HAP-1 (cell line): ENCODE measurements at regions not wholly inside any gene's neighbourhood (a gene's known extent, or its start where the extent isn't known, plus 50 kb on each side); places are given as distances from the start of the nearest gene placed in this dataset.

Source experiments
- DNase-seq, 2 experiments: peaks; one replicate each; pipeline ENCODE4 v3.0.0-alpha.2; 2016 to 2020; ENCODE audit warnings: low spot score in 2 of 2
- H3K27me3 ChIP-seq: fragments of 250-450 bp; sonication (Bioruptor Pico); 2 replicates; pipeline ENCODE4 v1.5.1; 2020; ENCODE audit warnings: low read depth, mild to moderate bottlenecking, moderate library complexity
- H3K36me3 ChIP-seq: fragments of 250-450 bp; sonication (Bioruptor Pico); replicated peaks from 2 replicates; pipeline ENCODE4 v1.5.1; 2020; ENCODE audit warnings: mild to moderate bottlenecking
- H3K4me1 ChIP-seq: fragments of 250-450 bp; sonication (Bioruptor Pico); 2 replicates; pipeline ENCODE4 v1.5.1; 2020; ENCODE audit warnings: mild to moderate bottlenecking
- H3K4me3 ChIP-seq: fragments of 250-450 bp; sonication (Bioruptor Pico); 2 replicates; pipeline ENCODE4 v1.5.1; 2020; ENCODE audit warnings: mild to moderate bottlenecking, moderate library complexity
- H3K9me3 ChIP-seq: fragments of 250-450 bp; sonication (Bioruptor Pico); 2 replicates; pipeline ENCODE4 v1.5.1; 2020; ENCODE audit warnings: mild to moderate bottlenecking, moderate library complexity
- in situ Hi-C: fragments of 300-500 bp; cut with MboI; formaldehyde crosslinking; loops from 3 replicates; pipeline ENCODE4 v1.14.3; 2020; ENCODE audit warnings: low sequenced_read_pairs, inconsistent platforms, mixed read lengths

- no peak overlapping the region for H3K4me3 ChIP-seq
- H3K27me3 ChIP-seq: no peaks in the 10 kb centered on the region
- no peak for DNase-seq
- H3K9me3 ChIP-seq: no peaks in the 10 kb centered on the region
- in situ Hi-C loops: no loop called here
- H3K36me3 ChIP-seq: no peaks in the 10 kb centered on the region
- H3K4me1 ChIP-seq: no peaks in the 10 kb centered on the region
Observed at GRCh38 chr6:19329078-19329477, 508.1 kb upstream of the ID4 start.

- no peaks in the 10 kb centered on the region for H3K4me1 ChIP-seq
- H3K36me3 ChIP-seq: no peaks in the 10 kb centered on the region
- H3K27me3 ChIP-seq: no peaks in the 10 kb centered on the region
- no peak overlapping the region for H3K4me3 ChIP-seq
- in situ Hi-C loops: no loop called here
- H3K9me3 ChIP-seq: no peaks in the 10 kb centered on the region
- no peak for DNase-seq
Observed at GRCh38 chr6:19331089-19331488, 506.1 kb upstream of the ID4 start.

- no peak overlapping the region for H3K4me3 ChIP-seq
- in situ Hi-C loops: no loop called here
- H3K4me1 ChIP-seq: no peaks in the 10 kb centered on the region
- no peaks in the 10 kb centered on the region for H3K9me3 ChIP-seq
- H3K27me3 ChIP-seq: no peaks in the 10 kb centered on the region
- H3K36me3 ChIP-seq: no peaks in the 10 kb centered on the region
- DNase-seq: no peak
Observed at GRCh38 chr6:19332806-19333460, 504.2 kb upstream of the ID4 start.

- DNase-seq: no peak
- no peaks in the 10 kb centered on the region for H3K4me1 ChIP-seq
Observed at GRCh38 chr6:19333936-19334335, 503.2 kb upstream of the ID4 start.

GRCh38 chr6:19336579-19336978 is 500.6 kb upstream of the ID4 start:
- no peak overlapping the region for H3K4me3 ChIP-seq
- in situ Hi-C loops: no loop called here
- H3K27me3 ChIP-seq: no peaks in the 10 kb centered on the region
- no peak for DNase-seq
- no peaks in the 10 kb centered on the region for H3K36me3 ChIP-seq
- H3K9me3 ChIP-seq: no peaks in the 10 kb centered on the region
- no peaks in the 10 kb centered on the region for H3K4me1 ChIP-seq

More at GRCh38 chr6:19333936-19334335, 503.2 kb upstream of the ID4 start:
- Histone ChIP-seq H3K36me3 (no peaks in the 10 kb centered on the region), H3K27me3 (no peaks in the 10 kb centered on the region), H3K4me3 (no peak overlapping the region), H3K9me3 (no peaks in the 10 kb centered on the region)
- in situ Hi-C loops: no loop called here

- Histone ChIP-seq H3K27me3 (no peaks in the 10 kb centered on the region), H3K36me3 (no peaks in the 10 kb centered on the region), H3K4me1 (no peaks in the 10 kb centered on the region), H3K4me3 (no peak overlapping the region), H3K9me3 (no peaks in the 10 kb centered on the region)
- in situ Hi-C loops: no loop called here
- DNase-seq: no peak
Observed at GRCh38 chr6:19337101-19337500, 500.1 kb upstream of the ID4 start.

- Histone ChIP-seq H3K36me3 (no peaks in the 10 kb centered on the region), H3K9me3 (no peaks in the 10 kb centered on the region), H3K4me1 (no peaks in the 10 kb centered on the region), H3K4me3 (no peak overlapping the region), H3K27me3 (no peaks in the 10 kb centered on the region)
- in situ Hi-C loops: no loop called here
- no peak for DNase-seq
Observed at GRCh38 chr6:19342616-19343015, 494.6 kb upstream of the ID4 start.

- H3K27me3 ChIP-seq: no peaks in the 10 kb centered on the region
- no peak for DNase-seq
- in situ Hi-C loops: no loop called here
- H3K4me1 ChIP-seq: no peaks in the 10 kb centered on the region
- H3K4me3 ChIP-seq: no peak overlapping the region
- no peaks in the 10 kb centered on the region for H3K36me3 ChIP-seq
- no peaks in the 10 kb centered on the region for H3K9me3 ChIP-seq
Observed at GRCh38 chr6:19349429-19349828, 487.7 kb upstream of the ID4 start.

GRCh38 chr6:19354181-19354580 is 483.0 kb upstream of the ID4 start:
- no peak for DNase-seq
- no peaks in the 10 kb centered on the region for H3K9me3 ChIP-seq
- H3K36me3 ChIP-seq: no peaks in the 10 kb centered on the region
- no peaks in the 10 kb centered on the region for H3K4me1 ChIP-seq
- no peaks in the 10 kb centered on the region for H3K27me3 ChIP-seq
- H3K4me3 ChIP-seq: no peak overlapping the region
- in situ Hi-C loops: no loop called here

- H3K4me1 ChIP-seq: no peaks in the 10 kb centered on the region
- no peaks in the 10 kb centered on the region for H3K36me3 ChIP-seq
- no peaks in the 10 kb centered on the region for H3K27me3 ChIP-seq
- H3K9me3 ChIP-seq: no peaks in the 10 kb centered on the region
- no peak for DNase-seq
- no peak overlapping the region for H3K4me3 ChIP-seq
- in situ Hi-C loops: no loop called here
Observed at GRCh38 chr6:19356692-19357091, 480.5 kb upstream of the ID4 start.

- Histone ChIP-seq H3K27me3 (no peaks in the 10 kb centered on the region), H3K36me3 (no peaks in the 10 kb centered on the region), H3K4me3 (no peak overlapping the region), H3K9me3 (no peaks in the 10 kb centered on the region), H3K4me1 (no peaks in the 10 kb centered on the region)
- in situ Hi-C loops: no loop called here
- DNase-seq: no peak
Observed at GRCh38 chr6:19362396-19362795, 474.8 kb upstream of the ID4 start.

GRCh38 chr6:19368511-19368910 is 468.7 kb upstream of the ID4 start:
- Histone ChIP-seq H3K27me3 (no peaks in the 10 kb centered on the region), H3K4me3 (no peak overlapping the region), H3K4me1 (no peaks in the 10 kb centered on the region), H3K9me3 (no peaks in the 10 kb centered on the region), H3K36me3 (no peaks in the 10 kb centered on the region)
- no peak for DNase-seq
- in situ Hi-C loops: no loop called here

GRCh38 chr6:19369785-19370184 is 467.4 kb upstream of the ID4 start:
- in situ Hi-C loops: no loop called here
- no peak for DNase-seq
- H3K4me3 ChIP-seq: no peak overlapping the region
- no peaks in the 10 kb centered on the region for H3K27me3 ChIP-seq
- no peaks in the 10 kb centered on the region for H3K4me1 ChIP-seq
- H3K9me3 ChIP-seq: no peaks in the 10 kb centered on the region
- H3K36me3 ChIP-seq: no peaks in the 10 kb centered on the region

GRCh38 chr6:19370831-19371230 is 466.3 kb upstream of the ID4 start:
- no peak overlapping the region for H3K4me3 ChIP-seq
- H3K27me3 ChIP-seq: no peaks in the 10 kb centered on the region
- in situ Hi-C loops: no loop called here
- no peaks in the 10 kb centered on the region for H3K36me3 ChIP-seq
- no peak for DNase-seq
- no peaks in the 10 kb centered on the region for H3K4me1 ChIP-seq
- H3K9me3 ChIP-seq: no peaks in the 10 kb centered on the region

- no peaks in the 10 kb centered on the region for H3K36me3 ChIP-seq
- H3K27me3 ChIP-seq: no peaks in the 10 kb centered on the region
- no peaks in the 10 kb centered on the region for H3K9me3 ChIP-seq
- H3K4me1 ChIP-seq: no peaks in the 10 kb centered on the region
- no peak overlapping the region for H3K4me3 ChIP-seq
- in situ Hi-C loops: no loop called here
- no peak for DNase-seq
Observed at GRCh38 chr6:19375613-19376012, 461.6 kb upstream of the ID4 start.
